ENCODE measurements at regions not wholly inside any gene's neighbourhood (a gene's known extent, or its start where the extent isn't known, plus 50 kb on each side); places are given as distances from the start of the nearest gene placed in this dataset.

GRCh38 chr6:148213366-148213765 lies 129.3 kb upstream of the SASH1 start:
- Histone ChIP-seq H3K9me3 (ENCODE audit: control insufficient read depth in 1 of 2, insufficient read depth in 1 of 2, low read depth in 1 of 2, low read length in 2 of 2) (no peaks in the 10 kb centered on the region), H3K4me2 (ENCODE audit: low read length) (no peak overlapping the region), H2AFZ (ENCODE audit: low read depth, low read length, poor library complexity, severe bottlenecking) (no peak overlapping the region), H3K27ac (ENCODE audit: low read depth, low read length) (no peak overlapping the region), H3K4me1 (ENCODE audit: control insufficient read depth in 1 of 2, insufficient read depth in 2 of 2, low read length in 2 of 2) (no peaks in the 10 kb centered on the region), H3K9me2 (ENCODE audit: insufficient read depth) (no peaks in the 10 kb centered on the region), H3K36me3 (ENCODE audit: control insufficient read depth in 1 of 2, insufficient read depth in 2 of 2, low read length in 2 of 2) (no peaks in the 10 kb centered on the region), H3K27me3 (ENCODE audit: insufficient read depth, low read length) (no peaks in the 10 kb centered on the region), H4K20me1 (ENCODE audit: insufficient read depth) (no peaks in the 10 kb centered on the region), H3K79me2 (ENCODE audit: insufficient read depth, low read length) (no peaks in the 10 kb centered on the region), H3K4me3 (replicated peaks in 1 of 2; ENCODE audit: low read depth in 1 of 2, low read length in 2 of 2) (no peak overlapping the region), H3K9ac (ENCODE audit: low read length) (no peak overlapping the region)
- DNase-seq (ENCODE audit: low read depth, low spot score) (no peak), ATAC-seq (no peak)
- ChIA-PET CTCF (no interaction called here), RAD21 (ENCODE audit: low non-redundant PET in 1 of 2, low total read pairs in 2 of 2, uncharacterized antibody in 2 of 2, unreplicated experiment in 2 of 2) (no interaction called here), POLR2A (no interaction called here)
- TF ChIP-seq ZFX (IDR thresholded peaks at IDR 0.05) (no peak), EZH2 (IDR thresholded peaks at IDR 0.05) (no peak), EZH2phosphoT487 (IDR thresholded peaks at IDR 0.05; ENCODE audit: borderline replicate concordance) (no peak), CBX3 (IDR thresholded peaks at IDR 0.05; ENCODE audit: low read depth) (no peak), RAD21 (IDR thresholded peaks at IDR 0.05; ENCODE audit: low read depth) (no peak), REST (IDR thresholded peaks at IDR 0.05; ENCODE audit: low read depth) (no peak), JUND (IDR thresholded peaks at IDR 0.05) (no peak)
- intact Hi-C loops (cut with micrococcal nuclease) = no loop called here
- no TSS peak for BruUV-seq (replicated peaks)

- intact Hi-C loops (cut with micrococcal nuclease) = no loop called here
- Histone ChIP-seq H4K20me1 (ENCODE audit: insufficient read depth) (no peaks in the 10 kb centered on the region), H3K4me3 (replicated peaks in 1 of 2; ENCODE audit: low read depth in 1 of 2, low read length in 2 of 2) (no peak overlapping the region), H3K27ac (ENCODE audit: low read depth, low read length) (no peak overlapping the region), H3K9ac (ENCODE audit: low read length) (no peak overlapping the region), H3K79me2 (ENCODE audit: insufficient read depth, low read length) (no peaks in the 10 kb centered on the region), H3K4me1 (ENCODE audit: control insufficient read depth in 1 of 2, insufficient read depth in 2 of 2, low read length in 2 of 2) (no peaks in the 10 kb centered on the region), H3K36me3 (ENCODE audit: control insufficient read depth in 1 of 2, insufficient read depth in 2 of 2, low read length in 2 of 2) (no peaks in the 10 kb centered on the region), H3K27me3 (ENCODE audit: insufficient read depth, low read length) (no peaks in the 10 kb centered on the region), H3K9me2 (ENCODE audit: insufficient read depth) (no peaks in the 10 kb centered on the region), H3K4me2 (ENCODE audit: low read length) (no peak overlapping the region), H2AFZ (ENCODE audit: low read depth, low read length, poor library complexity, severe bottlenecking) (no peak overlapping the region), H3K9me3 (ENCODE audit: control insufficient read depth in 1 of 2, insufficient read depth in 1 of 2, low read depth in 1 of 2, low read length in 2 of 2) (no peaks in the 10 kb centered on the region)
- RAD21 ChIA-PET (ENCODE audit: low non-redundant PET in 1 of 2, low total read pairs in 2 of 2, uncharacterized antibody in 2 of 2, unreplicated experiment in 2 of 2) = no interaction called here
- POLR2A ChIA-PET = no interaction called here
- DNase-seq (ENCODE audit: low read depth, low spot score) (no peak), ATAC-seq (no peak)
- BruUV-seq (replicated peaks) = no TSS peak
- CTCF ChIA-PET = no interaction called here
- no peak for TF ChIP-seq YY1 (IDR thresholded peaks at IDR 0.05; ENCODE audit: extremely low read depth, insufficient replicate concordance, low read depth, low read length)
- no peak for TF ChIP-seq SRF (IDR thresholded peaks at IDR 0.05; ENCODE audit: low read depth)
- TF ChIP-seq EZH2phosphoT487 (IDR thresholded peaks at IDR 0.05; ENCODE audit: borderline replicate concordance) = no peak
- no peak for TF ChIP-seq CEBPB (IDR thresholded peaks at IDR 0.05; ENCODE audit: low read depth)
- no peak for TF ChIP-seq ELF1 (IDR thresholded peaks at IDR 0.05; ENCODE audit: borderline replicate concordance, low read depth)
- no peak for TF ChIP-seq ZNF274 (IDR thresholded peaks at IDR 0.05; ENCODE audit: low read depth, low read length)
- no peak for TF ChIP-seq REST (IDR thresholded peaks at IDR 0.05; ENCODE audit: low read depth)
These were observed 128.0 kb upstream of the SASH1 start for GRCh38 chr6:148214667-148215066.
